PC-3 (cell line): ENCODE measurements at regions not wholly inside any gene's neighbourhood (a gene's known extent, or its start where the extent isn't known, plus 50 kb on each side); places are given as distances from the start of the nearest gene placed in this dataset.

Source experiments
- CTCF ChIP-seq: fragments of 300-600 bp; sonication (generic); conservative IDR thresholded peaks from 2 replicates; pipeline ENCODE4 v1.5.1; 2017; ENCODE audit warnings: antibody characterized with exemption, low read depth, mild to moderate bottlenecking, low read length
- EZH2phosphoT487 ChIP-seq: fragments of 300-600 bp; sonication (generic); IDR thresholded peaks from 2 replicates; pipeline ENCODE4 v1.6.1; 2018; ENCODE audit warnings: mild to moderate bottlenecking, antibody characterized with exemption, low read length, borderline replicate concordance

DNA sequence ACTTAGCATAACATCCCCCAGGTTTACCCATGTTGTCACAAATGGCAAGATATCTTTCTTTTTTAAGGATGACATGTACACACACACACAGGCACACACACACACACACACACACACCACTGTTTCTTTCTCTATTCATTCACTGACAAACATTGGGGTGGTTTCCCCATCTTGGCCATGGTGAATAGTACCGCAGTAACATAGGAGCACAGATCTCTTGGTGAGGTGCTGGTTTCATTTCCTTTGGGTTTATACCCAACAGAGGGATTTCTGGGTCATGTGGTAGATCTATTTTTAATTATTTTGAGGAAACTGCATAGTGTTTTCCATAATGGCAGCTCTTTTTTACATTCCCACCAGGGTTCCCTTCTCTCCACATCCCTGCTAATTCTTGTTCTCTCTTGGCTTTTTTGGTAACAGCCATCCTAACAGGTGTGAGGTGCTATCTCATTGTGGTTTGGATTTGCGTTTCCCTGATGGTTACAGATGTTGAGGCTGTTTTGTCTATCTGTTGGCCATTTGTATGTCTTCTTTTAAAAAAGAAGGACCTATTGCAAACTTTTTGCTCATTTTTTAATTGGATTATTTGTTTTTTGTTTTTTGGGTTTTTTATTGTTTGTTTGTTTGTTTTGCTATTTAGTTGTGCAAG lies 251.7 kb upstream of the IRS2 start:
- TF ChIP-seq CTCF: no peak
- TF ChIP-seq EZH2phosphoT487: no peak
